ENCODE measurements at regions not wholly inside any gene's neighbourhood (a gene's known extent, or its start where the extent isn't known, plus 50 kb on each side); places are given as distances from the start of the nearest gene placed in this dataset.
"Not testable (repeated sequence)": the region's sequence is repeated elsewhere in the genome, so short reads cannot be mapped to it uniquely, and the experiment has no call there.

DNA sequence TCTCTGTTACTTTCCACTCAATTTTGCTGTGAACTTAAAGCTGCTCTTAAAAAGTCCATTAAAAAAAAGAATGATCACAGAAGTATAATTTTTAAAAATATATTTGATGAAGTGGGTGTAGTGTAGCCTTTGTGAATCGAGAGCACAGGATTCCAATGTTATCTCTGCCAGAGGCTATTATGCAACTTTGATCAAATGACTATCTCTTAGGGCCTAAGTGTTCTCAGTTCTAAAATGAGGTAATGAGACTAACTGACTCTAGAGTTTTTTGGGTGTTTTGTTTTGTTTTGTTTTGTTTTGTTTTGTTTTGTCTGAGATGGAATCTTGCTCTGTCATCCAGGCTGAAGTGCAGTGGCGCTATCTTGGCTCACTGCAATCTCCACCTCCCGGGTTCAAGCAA lies 147.5 kb downstream of the FAM72C start:
- H3K4me3 ChIP-seq; in situ Hi-C loops (cut with MboI; ENCODE audit: low sequenced_read_pairs); H3K36me3 ChIP-seq (replicated peaks); DNase-seq (ENCODE audit: low spot score in 2 of 2); H3K4me1 ChIP-seq; H3K9me3 ChIP-seq; H3K27me3 ChIP-seq (ENCODE audit: low read depth): not testable (repeated sequence)

- H3K27me3 ChIP-seq (ENCODE audit: low read depth); DNase-seq (ENCODE audit: low spot score in 2 of 2); in situ Hi-C loops (cut with MboI; ENCODE audit: low sequenced_read_pairs); H3K36me3 ChIP-seq (replicated peaks); H3K4me1 ChIP-seq; H3K4me3 ChIP-seq; H3K9me3 ChIP-seq: not testable (repeated sequence)
Observed at GRCh38 chr1:143820058-143820457, 151.7 kb downstream of the FAM72C start.

- DNase-seq (ENCODE audit: low spot score in 2 of 2); H3K9me3 ChIP-seq; H3K4me1 ChIP-seq; H3K27me3 ChIP-seq (ENCODE audit: low read depth); H3K4me3 ChIP-seq; in situ Hi-C loops (cut with MboI; ENCODE audit: low sequenced_read_pairs); H3K36me3 ChIP-seq (replicated peaks): not testable (repeated sequence)
Observed at GRCh38 chr1:143816369-143816768, 155.4 kb downstream of the FAM72C start.

DNA sequence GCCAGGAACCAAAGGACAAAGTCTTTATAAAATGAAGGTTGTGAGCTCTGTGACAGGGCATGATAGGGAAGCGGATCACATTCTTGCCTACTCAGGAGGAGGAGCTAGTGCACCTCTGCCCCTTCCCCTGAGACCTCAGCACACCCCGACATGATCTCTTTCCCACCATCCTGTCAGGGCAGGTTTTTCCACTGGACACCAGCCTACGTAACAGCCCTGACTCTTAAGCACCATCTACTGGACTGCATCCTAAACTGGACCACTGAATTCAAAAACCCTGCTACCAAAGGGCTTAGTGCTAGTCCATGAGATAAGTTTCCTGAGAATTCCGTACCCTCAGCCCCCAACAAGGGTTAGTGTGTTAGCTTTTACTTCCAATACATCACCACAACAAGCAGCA lies 166.4 kb downstream of the FAM72C start:
- H3K9me3 ChIP-seq; H3K27me3 ChIP-seq (ENCODE audit: low read depth); DNase-seq (ENCODE audit: low spot score in 2 of 2); H3K4me1 ChIP-seq; in situ Hi-C loops (cut with MboI; ENCODE audit: low sequenced_read_pairs); H3K36me3 ChIP-seq (replicated peaks); H3K4me3 ChIP-seq: not testable (repeated sequence)

GRCh38 chr1:143804707-143805356 lies 167.0 kb downstream of the FAM72C start:
- H3K36me3 ChIP-seq (replicated peaks); H3K4me3 ChIP-seq; in situ Hi-C loops (cut with MboI; ENCODE audit: low sequenced_read_pairs); H3K4me1 ChIP-seq; H3K27me3 ChIP-seq (ENCODE audit: low read depth); H3K9me3 ChIP-seq: not testable (repeated sequence)
- DNase-seq (ENCODE audit: low spot score in 2 of 2) = peak in 1 of 2 experiments; percentile 9

DNA sequence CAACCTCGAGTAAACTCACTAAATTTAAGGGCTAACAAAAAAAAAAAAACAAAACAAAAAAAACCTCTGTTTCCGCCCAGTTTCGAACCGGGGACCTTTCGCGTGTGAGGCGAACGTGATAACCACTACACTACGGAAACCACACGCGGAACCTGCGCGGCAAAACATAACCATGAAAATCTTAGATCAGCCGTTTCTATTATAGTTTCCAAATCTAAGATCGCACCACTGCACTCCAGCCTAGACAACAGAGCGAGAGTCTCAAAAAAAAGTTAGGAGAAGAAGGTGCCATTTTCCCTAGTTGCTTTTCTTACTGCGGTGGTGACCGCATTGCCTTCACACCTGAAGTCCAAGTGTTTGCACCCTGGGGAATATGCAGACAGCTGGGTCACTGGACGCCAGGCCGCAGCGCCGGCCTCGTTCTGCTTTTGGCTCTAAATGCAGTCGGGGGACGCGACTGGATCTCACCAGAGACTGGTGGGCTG lies 167.8 kb downstream of the FAM72C start:
- in situ Hi-C loops (cut with MboI; ENCODE audit: low sequenced_read_pairs) = not testable (repeated sequence)
- peak; percentile 39 to 67 for DNase-seq (ENCODE audit: low spot score in 2 of 2)
- peak overlapping the region; percentile 32 for H3K4me3 ChIP-seq

DNA sequence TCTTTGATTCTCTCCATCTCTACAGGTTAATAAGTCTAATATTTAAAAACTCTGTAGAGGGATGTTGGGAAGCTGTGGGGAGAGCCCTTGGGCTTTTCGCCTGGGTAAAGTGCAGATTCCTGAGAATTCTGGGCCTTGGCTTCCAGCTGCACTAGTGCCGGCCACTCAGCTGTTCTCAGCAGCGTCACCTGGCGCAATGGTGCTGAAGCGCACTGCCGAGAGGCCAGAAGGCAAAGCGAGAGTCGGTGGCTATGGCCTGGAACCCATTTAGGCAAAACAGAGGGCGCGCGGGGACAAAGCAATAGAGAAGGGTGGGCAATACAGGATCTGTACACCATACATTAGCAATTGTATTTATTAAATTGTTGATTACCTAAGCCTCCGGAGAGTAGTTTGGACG lies 168.7 kb downstream of the FAM72C start:
- H3K36me3 ChIP-seq (replicated peaks); H3K4me3 ChIP-seq; in situ Hi-C loops (cut with MboI; ENCODE audit: low sequenced_read_pairs); DNase-seq (ENCODE audit: low spot score in 2 of 2); H3K27me3 ChIP-seq (ENCODE audit: low read depth); H3K9me3 ChIP-seq; H3K4me1 ChIP-seq: not testable (repeated sequence)

More for the DNA sequence above, 167.8 kb downstream of the FAM72C start:
- H3K4me1 ChIP-seq; H3K36me3 ChIP-seq (replicated peaks); H3K27me3 ChIP-seq (ENCODE audit: low read depth); H3K9me3 ChIP-seq: not testable (repeated sequence)

DNA sequence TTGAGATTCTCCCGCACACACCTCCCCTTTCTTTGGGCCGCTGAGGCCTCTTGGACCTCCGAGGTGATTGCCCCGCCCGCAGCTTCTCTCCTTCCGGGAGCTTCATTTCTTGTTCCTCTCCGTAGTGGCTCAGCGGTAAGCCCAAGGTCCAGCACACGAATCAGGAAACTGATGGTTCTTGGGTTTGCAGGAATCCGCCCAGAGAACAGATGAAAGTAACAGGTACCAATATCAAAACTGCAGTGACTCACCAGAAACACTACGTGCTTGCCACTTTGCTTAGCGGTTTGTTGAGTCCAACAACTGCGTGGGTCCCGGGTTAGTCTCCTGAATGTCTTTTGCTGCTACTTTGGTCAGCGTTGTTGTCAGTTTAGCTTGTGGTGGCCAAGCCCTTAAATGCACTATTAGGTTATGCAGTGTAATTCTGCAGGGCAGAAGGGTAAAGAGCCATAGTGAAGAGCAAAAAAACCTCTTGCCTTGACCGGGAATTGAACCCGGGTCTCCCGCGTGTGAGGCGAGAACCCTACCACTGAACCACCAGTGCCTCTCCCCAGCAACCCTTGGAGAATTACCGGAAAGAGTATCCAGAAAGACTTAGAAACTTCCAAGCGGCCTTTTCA lies 172.1 kb downstream of the FAM72C start:
- DNase-seq (ENCODE audit: low spot score in 2 of 2); H3K27me3 ChIP-seq (ENCODE audit: low read depth); in situ Hi-C loops (cut with MboI; ENCODE audit: low sequenced_read_pairs); H3K4me3 ChIP-seq; H3K4me1 ChIP-seq; H3K36me3 ChIP-seq (replicated peaks); H3K9me3 ChIP-seq: not testable (repeated sequence)

DNA sequence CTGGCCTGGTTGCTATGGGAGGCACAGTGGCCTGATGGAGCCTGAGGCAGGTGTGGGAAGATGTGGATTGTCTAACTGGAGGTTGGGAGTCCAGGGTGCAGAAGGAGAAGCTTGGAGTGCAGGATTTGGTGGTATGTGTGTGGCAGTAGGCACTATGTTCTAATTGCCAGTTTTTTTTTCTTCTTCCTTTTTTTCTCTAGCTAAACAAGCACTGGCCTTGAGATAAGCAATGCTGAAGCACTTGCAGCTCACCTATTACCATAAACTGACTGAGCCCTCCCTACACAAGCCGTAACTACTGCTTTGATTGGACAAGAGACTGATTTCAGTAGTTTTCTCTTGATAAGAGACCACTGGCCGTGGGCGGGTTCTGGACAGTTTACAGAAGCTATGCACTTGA lies 175.4 kb downstream of the FAM72C start:
- in situ Hi-C loops (cut with MboI; ENCODE audit: low sequenced_read_pairs); H3K4me1 ChIP-seq; DNase-seq (ENCODE audit: low spot score in 2 of 2); H3K27me3 ChIP-seq (ENCODE audit: low read depth); H3K4me3 ChIP-seq; H3K9me3 ChIP-seq; H3K36me3 ChIP-seq (replicated peaks): not testable (repeated sequence)

DNA sequence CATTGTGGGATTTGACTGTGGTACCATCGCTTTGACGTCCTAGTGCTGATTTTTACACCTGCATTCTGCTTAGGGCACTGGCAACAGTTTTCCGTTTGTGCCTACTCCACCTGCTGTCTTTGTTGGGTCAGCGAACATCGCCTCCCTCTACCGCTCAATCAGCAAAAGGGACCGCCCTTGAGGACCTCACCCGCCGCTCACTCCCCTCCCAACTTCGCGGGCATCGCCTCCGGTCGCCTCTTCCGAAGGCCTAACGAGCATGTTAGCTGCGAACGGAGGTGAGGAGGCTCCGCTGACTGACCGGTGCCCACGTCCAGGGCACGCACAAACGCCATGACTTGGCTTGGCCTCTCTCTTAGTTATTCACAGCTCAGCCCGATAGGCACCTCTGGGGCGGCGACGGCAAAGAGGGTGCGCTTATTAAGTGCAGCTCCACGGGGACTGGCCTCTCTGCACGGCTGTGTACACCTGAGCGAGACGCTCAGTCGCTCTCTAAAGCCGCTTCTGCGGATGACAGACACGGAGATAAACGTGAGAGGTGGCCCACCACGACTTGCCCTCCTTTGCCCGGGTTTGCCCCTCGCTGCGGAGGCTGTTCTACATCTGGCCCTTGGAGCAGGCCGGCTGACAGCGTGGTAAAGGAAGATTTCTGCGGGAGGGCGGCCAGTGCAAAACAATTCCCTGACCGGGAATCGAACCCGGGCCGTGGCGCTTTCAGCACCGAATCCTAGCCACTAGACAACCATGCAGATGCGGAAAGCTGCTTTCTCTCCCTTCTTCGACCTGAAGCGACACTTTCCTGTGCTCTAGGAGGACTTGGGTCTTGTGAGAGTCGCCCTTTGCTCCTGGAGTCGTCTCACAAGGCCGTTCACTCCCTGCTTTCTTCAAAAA lies 179.5 kb downstream of the FAM72C start:
- in situ Hi-C loops (cut with MboI; ENCODE audit: low sequenced_read_pairs); H3K4me3 ChIP-seq; H3K4me1 ChIP-seq; H3K36me3 ChIP-seq (replicated peaks); H3K27me3 ChIP-seq (ENCODE audit: low read depth); H3K9me3 ChIP-seq; DNase-seq (ENCODE audit: low spot score in 2 of 2): not testable (repeated sequence)

- H3K36me3 ChIP-seq (replicated peaks); H3K4me1 ChIP-seq; H3K9me3 ChIP-seq; in situ Hi-C loops (cut with MboI; ENCODE audit: low sequenced_read_pairs); DNase-seq (ENCODE audit: low spot score in 2 of 2); H3K4me3 ChIP-seq; H3K27me3 ChIP-seq (ENCODE audit: low read depth): not testable (repeated sequence)
Observed at GRCh38 chr1:143786381-143786780, 185.4 kb downstream of the FAM72C start.

DNA sequence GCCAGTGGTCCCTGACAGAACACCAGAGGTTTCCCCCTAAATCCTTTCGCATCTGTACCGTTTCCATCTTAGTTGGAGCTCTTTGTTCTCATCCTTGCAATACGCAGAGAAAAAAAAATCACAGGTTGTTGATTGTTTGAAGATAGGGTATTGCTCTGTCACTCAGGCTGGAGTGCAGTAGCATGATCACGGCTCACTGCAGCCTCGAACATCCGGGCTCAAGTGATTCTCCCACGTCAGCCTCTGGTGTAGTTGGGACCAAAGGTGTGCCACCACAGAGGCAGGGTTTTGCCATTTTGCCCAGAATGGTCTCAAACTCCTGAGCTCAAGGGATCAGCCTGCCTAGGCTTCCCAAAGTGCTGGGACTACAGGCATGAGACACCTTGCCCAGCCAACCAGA lies 185.9 kb downstream of the FAM72C start:
- H3K4me1 ChIP-seq; H3K27me3 ChIP-seq (ENCODE audit: low read depth); in situ Hi-C loops (cut with MboI; ENCODE audit: low sequenced_read_pairs); H3K36me3 ChIP-seq (replicated peaks); H3K9me3 ChIP-seq; DNase-seq (ENCODE audit: low spot score in 2 of 2); H3K4me3 ChIP-seq: not testable (repeated sequence)

DNA sequence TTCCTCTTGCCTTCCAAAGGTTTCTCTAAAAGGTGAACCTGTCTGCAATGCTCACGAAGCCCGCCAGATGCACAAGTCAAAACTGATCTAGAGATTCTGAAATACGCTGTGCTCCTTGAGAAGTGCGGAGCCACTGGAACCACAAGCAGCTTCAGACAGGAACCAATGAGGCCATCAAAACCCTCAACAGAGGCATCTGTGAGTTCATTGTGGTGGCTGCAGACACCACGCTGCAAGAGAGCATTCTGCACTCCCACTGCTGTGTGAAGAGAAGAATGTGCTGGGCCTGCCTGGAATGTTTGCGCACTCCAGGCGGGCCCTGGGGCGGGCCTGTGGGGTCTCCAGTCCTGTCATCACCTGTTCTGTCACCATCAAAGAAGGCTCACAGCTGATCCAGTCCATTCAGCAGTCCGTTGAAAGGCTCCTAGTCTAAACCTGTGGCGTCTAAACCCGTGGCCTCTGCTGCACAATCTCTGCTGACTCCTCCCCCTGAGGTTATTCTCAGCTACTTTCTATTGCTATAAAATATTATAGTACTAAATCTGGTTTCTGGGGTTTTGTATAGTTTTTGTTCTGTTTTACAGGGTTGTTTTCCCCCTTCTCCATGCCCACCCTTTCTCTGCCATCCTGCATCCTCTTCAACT lies 187.4 kb downstream of the FAM72C start:
- H3K36me3 ChIP-seq (replicated peaks); H3K4me3 ChIP-seq; DNase-seq (ENCODE audit: low spot score in 2 of 2); H3K9me3 ChIP-seq; in situ Hi-C loops (cut with MboI; ENCODE audit: low sequenced_read_pairs); H3K27me3 ChIP-seq (ENCODE audit: low read depth); H3K4me1 ChIP-seq: not testable (repeated sequence)

- H3K27me3 ChIP-seq (ENCODE audit: low read depth); in situ Hi-C loops (cut with MboI; ENCODE audit: low sequenced_read_pairs); DNase-seq (ENCODE audit: low spot score in 2 of 2): not testable (repeated sequence)
Observed at GRCh38 chr1:143778178-143778577, 193.6 kb downstream of the FAM72C start.

More at GRCh38 chr1:143778178-143778577, 193.6 kb downstream of the FAM72C start:
- not testable (repeated sequence) for H3K36me3 ChIP-seq (replicated peaks); H3K4me1 ChIP-seq; H3K4me3 ChIP-seq; H3K9me3 ChIP-seq
